HG03565 (cell line): ENCODE measurements at regions not wholly inside any gene's neighbourhood (a gene's known extent, or its start where the extent isn't known, plus 50 kb on each side); places are given as distances from the start of the nearest gene placed in this dataset.

Experiments used
- ATAC-seq: cut with Tn5 transposase; IDR thresholded peaks from one replicate; pipeline ENCODE4 v1.9.1; 2021; ENCODE audit warnings: mild to moderate bottlenecking, moderate library complexity; ENCODE audit not compliant: unreplicated experiment

DNA sequence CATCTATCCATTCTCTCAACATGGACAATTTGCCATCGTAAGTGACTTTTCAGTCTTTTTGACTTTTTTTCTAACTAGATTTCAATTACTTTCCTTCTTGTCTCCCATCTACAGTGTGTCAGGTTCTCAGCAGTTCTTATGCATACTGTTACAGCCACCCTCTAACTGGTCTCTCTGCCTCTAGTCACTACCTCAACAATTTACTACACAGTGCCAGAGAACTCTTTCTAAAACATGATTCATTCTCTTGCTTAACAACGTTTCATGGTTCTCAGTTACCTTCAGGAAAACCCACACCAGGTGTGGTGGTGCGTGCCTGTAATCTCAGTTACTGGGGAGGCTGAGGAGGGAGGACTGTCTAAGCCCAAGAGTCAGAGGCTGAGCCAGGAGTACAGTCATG is 95.4 kb downstream of the DIPK2A start:
- ATAC-seq: no peak

DNA sequence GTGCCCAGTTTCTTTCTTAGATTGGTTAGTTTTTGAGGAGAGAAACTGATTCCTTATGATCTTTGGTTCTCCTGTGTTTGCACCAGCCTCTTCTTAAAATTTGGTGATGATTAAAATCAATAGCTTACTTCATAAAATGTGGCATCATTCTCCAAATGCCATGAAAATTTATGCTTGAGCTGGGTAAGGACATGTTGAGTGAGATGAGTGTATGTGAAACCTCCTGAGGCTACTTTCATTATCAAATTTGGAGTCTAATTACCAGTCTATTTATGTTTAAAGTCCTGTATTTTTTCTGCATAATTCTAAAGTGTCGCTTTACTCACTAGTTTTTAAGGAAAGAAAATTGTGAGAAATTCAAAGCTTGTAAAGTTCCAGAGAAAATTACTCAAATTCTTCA is 102.1 kb downstream of the DIPK2A start:
- no peak for ATAC-seq

DNA sequence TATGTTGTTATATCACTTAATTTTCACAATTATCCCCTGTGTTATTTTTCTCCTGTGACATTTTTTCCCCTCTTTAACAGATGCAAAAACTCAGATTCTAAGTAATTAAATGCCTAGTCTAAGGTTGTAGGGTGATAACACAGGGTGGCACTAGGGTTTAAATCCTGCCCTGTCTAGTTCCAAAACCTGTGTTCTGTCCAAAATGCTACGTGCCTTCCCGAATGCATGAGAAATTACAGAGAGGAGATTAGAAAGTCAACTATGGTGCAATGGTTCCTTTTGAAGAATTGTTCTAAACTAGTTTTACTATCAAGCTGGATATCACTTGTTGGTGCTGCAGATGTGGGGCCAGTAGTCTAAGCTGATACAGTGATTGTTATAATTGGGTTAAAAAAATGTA is 108.0 kb downstream of the DIPK2A start:
- ATAC-seq: no peak

GRCh38 chr3:144084929-144085328 is 113.3 kb downstream of the DIPK2A start:
- no peak for ATAC-seq

DNA sequence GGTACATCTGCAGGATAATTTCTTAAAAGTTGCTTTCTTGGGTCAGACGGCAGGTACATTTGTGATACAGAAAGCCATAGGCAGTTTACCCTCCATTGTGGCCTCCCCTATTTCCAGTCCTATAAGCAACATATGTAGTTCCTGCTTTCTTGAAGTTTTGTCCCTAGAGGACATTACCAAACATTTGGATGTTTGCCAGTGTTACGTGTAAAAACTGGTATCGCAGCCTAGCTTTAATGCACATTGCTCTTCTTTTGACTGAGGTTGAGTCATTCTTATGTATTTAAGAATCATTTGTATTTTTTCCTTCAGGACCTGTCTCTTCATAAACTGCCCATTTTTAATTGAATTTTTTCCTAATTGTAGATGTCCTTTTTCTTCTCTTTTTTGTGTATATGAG is 114.3 kb downstream of the DIPK2A start:
- ATAC-seq: no peak

GRCh38 chr3:144096016-144096415 is 124.4 kb downstream of the DIPK2A start:
- ATAC-seq: no peak

- ATAC-seq: no peak
Observed at GRCh38 chr3:144097163-144097562, 125.5 kb downstream of the DIPK2A start.

GRCh38 chr3:144098691-144099090 is 127.1 kb downstream of the DIPK2A start:
- ATAC-seq: no peak

GRCh38 chr3:144102421-144102820 is 130.8 kb downstream of the DIPK2A start:
- no peak for ATAC-seq

DNA sequence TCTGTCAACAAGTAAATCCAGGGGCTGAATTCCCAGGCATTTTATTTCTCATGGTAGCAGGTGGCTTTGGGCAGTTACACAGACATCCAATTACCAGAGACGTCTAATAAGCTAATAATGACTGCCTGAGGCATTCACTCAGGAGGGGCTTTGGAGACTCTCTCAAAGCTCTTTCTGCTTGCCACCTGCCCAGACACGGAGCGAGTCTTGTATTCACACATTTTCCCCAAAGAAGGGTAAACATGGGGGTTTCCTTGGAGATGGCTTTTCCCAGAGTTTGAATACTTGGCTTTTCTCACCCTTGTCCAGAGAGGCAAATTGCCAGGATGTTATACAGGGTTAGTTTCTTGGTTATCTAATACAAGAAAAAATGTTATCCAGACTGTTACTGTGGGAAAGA is 132.6 kb downstream of the DIPK2A start:
- ATAC-seq: no peak

GRCh38 chr3:144104679-144105078 is 133.1 kb downstream of the DIPK2A start:
- no peak for ATAC-seq

GRCh38 chr3:144105542-144105941 is 133.9 kb downstream of the DIPK2A start:
- no peak for ATAC-seq

- ATAC-seq: no peak
Observed at GRCh38 chr3:144106970-144107369, 135.3 kb downstream of the DIPK2A start.

- ATAC-seq: no peak
Observed at GRCh38 chr3:144107923-144108322, 136.3 kb downstream of the DIPK2A start.

GRCh38 chr3:144109944-144110343 is 138.3 kb downstream of the DIPK2A start:
- ATAC-seq: peak; percentile 95

GRCh38 chr3:144112036-144112435 is 140.4 kb downstream of the DIPK2A start:
- ATAC-seq: no peak

DNA sequence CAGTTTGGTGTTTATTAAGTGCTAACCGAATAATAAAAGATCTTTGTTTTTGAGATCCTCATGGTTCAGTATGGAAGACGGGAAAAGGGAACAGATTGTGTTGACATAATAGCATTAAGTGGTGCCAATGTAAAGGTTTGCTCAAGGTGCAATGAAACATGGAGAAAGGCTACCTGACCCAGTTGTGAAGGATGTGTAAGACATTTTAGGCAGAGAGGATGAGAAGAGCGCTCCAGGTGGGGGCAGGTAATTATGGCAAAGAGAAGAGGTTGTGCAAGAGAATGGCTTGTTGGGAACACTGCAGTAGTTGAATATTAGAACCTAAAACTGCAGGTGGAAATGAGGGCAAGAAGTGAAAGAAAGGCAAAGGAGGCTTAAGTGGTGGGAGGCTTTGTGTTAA is 140.8 kb downstream of the DIPK2A start:
- no peak for ATAC-seq

- no peak for ATAC-seq
Observed at GRCh38 chr3:144114767-144115166, 143.1 kb downstream of the DIPK2A start.

DNA sequence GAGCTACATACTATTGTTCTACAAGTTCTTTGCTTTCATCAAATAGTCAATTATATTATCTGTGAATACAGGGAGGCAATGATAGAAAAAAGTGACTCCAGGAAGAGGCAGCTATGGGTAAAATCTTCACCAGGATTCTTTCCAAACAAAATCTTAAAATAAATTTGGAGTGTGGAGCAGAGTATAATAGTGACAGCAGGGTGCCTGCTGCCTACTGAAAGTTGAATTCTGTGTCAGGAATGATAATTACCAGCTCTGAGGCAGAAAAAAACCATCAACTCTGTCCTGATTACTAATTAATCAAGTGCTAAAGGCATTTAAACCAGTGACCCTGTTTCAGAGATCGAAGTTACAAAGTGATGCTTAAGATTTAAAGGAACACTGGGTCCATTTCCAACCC is 148.0 kb downstream of the DIPK2A start:
- no peak for ATAC-seq

- no peak for ATAC-seq
Observed at GRCh38 chr3:144121661-144122060, 150.0 kb downstream of the DIPK2A start.

DNA sequence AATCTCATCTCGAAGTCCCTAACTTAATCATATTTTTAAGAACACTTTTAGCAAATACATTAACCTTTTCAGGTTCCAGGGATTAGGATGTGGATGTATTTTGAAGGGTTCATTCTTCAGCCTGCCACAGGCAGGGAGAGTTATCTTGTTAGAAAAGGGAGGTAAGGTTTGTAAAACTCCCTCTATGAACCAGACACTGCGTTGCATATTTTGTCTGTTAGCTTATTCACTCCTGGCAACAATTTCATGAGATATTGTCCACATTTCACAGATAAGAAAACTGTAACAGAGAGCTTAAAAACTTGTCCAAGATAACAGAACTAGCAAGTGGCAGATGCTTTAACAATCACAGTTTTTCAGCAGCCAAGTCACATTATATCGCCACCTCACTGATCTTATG is 155.4 kb downstream of the DIPK2A start:
- ATAC-seq: no peak

DNA sequence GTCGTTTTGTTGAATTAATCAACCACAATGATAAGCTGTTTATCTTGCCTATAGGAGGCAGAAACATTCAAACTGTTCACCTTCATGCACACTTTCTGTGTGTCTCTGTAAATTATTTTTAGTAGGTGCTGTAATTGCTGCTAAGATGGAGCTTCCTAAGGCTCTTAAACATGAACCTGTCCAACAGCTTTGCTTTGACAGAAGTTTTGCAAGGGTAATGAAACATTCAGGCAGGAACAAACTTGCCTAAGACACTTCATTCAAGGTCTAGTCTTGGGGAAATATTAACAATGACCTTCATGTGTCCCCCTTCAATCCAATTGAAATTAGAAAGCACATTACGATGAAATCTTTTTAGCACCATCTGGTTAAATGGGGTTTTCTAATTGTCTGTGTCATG is 156.1 kb downstream of the DIPK2A start:
- peak; percentile 7 for ATAC-seq

- ATAC-seq: peak; percentile 97
Observed at GRCh38 chr3:144128108-144128892, 156.7 kb downstream of the DIPK2A start.
